ENCODE measurements at regions not wholly inside any gene's neighbourhood (a gene's known extent, or its start where the extent isn't known, plus 50 kb on each side); places are given as distances from the start of the nearest gene placed in this dataset.

GRCh38 chr6:3575166-3575565 lies 118.3 kb upstream of the SLC22A23 start:
- ChIA-PET RAD21 (ENCODE audit: unreplicated experiment) (no interaction called here), CTCF (no interaction called here), SMC1A (ENCODE audit: uncharacterized antibody, unreplicated experiment) (no interaction called here), POLR2A (no interaction called here)
- WGBS (ENCODE audit: insufficient coverage, insufficient replicate concordance, low lambda C conversion rate, missing lambda C conversion rate) = 39% methylated on average over 6 of the region's 6 CpGs
- Histone ChIP-seq H3K27me3 (replicated peaks in 1 of 2; ENCODE audit: control insufficient read depth in 2 of 2, insufficient read depth in 2 of 2, low read length in 1 of 2) (peaks cover 3 to 6% of the 10 kb centered on the region in 2 experiments), H3K27ac (ENCODE audit: control insufficient read depth, insufficient read depth) (no peak overlapping the region), H3K4me1 (ENCODE audit: control insufficient read depth, insufficient read depth, low read length) (no peaks in the 10 kb centered on the region), H3K4me2 (ENCODE audit: control insufficient read depth, insufficient read depth) (no peak overlapping the region), H3K9me3 (replicated peaks; ENCODE audit: control insufficient read depth, insufficient read depth, low read length) (no peaks in the 10 kb centered on the region), H2AFZ (ENCODE audit: control insufficient read depth, low read depth, low read length) (no peak overlapping the region), H3K79me2 (ENCODE audit: control insufficient read depth, insufficient read depth, low read length) (no peaks in the 10 kb centered on the region), H4K20me1 (ENCODE audit: control insufficient read depth, insufficient read depth) (no peaks in the 10 kb centered on the region), H3K36me3 (ENCODE audit: control insufficient read depth in 2 of 2, insufficient read depth in 2 of 2, low read length in 1 of 2) (no peaks in the 10 kb centered on the region), H3K4me3 (no peak overlapping the region), H3K9ac (ENCODE audit: control insufficient read depth, insufficient read depth, low read length) (no peak overlapping the region)
- TF ChIP-seq ZBED1 (IDR thresholded peaks at IDR 0.05; ENCODE audit: borderline replicate concordance) (no peak), RAD21 (IDR thresholded peaks at IDR 0.05; ENCODE audit: insufficient read depth, low read depth, low read length) (no peak), HDGF (IDR thresholded peaks at IDR 0.05) (no peak), PAX8 (IDR thresholded peaks at IDR 0.05) (no peak), MXI1 (IDR thresholded peaks at IDR 0.05; ENCODE audit: low read depth, low read length) (no peak), WRNIP1 (IDR thresholded peaks at IDR 0.05; ENCODE audit: borderline replicate concordance, low read depth, low read length) (no peak)
- TF ChIP-seq, protein P1, sequence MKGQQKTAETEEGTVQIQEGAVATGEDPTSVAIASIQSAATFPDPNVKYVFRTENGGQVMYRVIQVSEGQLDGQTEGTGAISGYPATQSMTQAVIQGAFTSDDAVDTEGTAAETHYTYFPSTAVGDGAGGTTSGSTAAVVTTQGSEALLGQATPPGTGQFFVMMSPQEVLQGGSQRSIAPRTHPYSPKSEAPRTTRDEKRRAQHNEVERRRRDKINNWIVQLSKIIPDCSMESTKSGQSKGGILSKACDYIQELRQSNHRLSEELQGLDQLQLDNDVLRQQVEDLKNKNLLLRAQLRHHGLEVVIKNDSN (IDR thresholded peaks at IDR 0.05; ENCODE audit: borderline replicate concordance, extremely low read length, insufficient read depth, low read depth, low read length) = no peak
- TF ChIP-seq, protein P2, sequence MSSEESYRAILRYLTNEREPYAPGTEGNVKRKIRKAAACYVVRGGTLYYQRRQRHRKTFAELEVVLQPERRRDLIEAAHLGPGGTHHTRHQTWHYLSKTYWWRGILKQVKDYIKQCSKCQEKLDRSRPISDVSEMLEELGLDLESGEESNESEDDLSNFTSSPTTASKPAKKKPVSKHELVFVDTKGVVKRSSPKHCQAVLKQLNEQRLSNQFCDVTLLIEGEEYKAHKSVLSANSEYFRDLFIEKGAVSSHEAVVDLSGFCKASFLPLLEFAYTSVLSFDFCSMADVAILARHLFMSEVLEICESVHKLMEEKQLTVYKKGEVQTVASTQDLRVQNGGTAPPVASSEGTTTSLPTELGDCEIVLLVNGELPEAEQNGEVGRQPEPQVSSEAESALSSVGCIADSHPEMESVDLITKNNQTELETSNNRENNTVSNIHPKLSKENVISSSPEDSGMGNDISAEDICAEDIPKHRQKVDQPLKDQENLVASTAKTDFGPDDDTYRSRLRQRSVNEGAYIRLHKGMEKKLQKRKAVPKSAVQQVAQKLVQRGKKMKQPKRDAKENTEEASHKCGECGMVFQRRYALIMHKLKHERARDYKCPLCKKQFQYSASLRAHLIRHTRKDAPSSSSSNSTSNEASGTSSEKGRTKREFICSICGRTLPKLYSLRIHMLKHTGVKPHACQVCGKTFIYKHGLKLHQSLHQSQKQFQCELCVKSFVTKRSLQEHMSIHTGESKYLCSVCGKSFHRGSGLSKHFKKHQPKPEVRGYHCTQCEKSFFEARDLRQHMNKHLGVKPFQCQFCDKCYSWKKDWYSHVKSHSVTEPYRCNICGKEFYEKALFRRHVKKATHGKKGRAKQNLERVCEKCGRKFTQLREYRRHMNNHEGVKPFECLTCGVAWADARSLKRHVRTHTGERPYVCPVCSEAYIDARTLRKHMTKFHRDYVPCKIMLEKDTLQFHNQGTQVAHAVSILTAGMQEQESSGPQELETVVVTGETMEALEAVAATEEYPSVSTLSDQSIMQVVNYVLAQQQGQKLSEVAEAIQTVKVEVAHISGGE (CRISPR knock-in tag; IDR thresholded peaks at IDR 0.05) = no peak
- TF ChIP-seq, protein P3, sequence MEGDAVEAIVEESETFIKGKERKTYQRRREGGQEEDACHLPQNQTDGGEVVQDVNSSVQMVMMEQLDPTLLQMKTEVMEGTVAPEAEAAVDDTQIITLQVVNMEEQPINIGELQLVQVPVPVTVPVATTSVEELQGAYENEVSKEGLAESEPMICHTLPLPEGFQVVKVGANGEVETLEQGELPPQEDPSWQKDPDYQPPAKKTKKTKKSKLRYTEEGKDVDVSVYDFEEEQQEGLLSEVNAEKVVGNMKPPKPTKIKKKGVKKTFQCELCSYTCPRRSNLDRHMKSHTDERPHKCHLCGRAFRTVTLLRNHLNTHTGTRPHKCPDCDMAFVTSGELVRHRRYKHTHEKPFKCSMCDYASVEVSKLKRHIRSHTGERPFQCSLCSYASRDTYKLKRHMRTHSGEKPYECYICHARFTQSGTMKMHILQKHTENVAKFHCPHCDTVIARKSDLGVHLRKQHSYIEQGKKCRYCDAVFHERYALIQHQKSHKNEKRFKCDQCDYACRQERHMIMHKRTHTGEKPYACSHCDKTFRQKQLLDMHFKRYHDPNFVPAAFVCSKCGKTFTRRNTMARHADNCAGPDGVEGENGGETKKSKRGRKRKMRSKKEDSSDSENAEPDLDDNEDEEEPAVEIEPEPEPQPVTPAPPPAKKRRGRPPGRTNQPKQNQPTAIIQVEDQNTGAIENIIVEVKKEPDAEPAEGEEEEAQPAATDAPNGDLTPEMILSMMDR (IDR thresholded peaks at IDR 0.05 in 2 of 3, conservative IDR thresholded peaks at IDR 0.05 in 1 of 3; ENCODE audit: control insufficient read depth in 2 of 3, extremely low read depth in 1 of 3, insufficient read depth in 1 of 3, low read depth in 3 of 3, low read length in 3 of 3) = no peak
- in situ Hi-C loops (cut with MboI) = no loop called here
- BruUV-seq (replicated peaks) = no TSS peak
- ATAC-seq = no peak
- no peak for DNase-seq (ENCODE audit: low read depth, low spot score)
- intact Hi-C loops (cut with micrococcal nuclease; ENCODE audit: unreplicated experiment) = no loop called here
- no peak for FAIRE-seq

All from GM12878 (cell line).